SK-N-SH treated with all-trans-retinoic acid at 6 μM for 48 hours (cell line): ENCODE measurements at regions not wholly inside any gene's neighbourhood (a gene's known extent, or its start where the extent isn't known, plus 50 kb on each side); places are given as distances from the start of the nearest gene placed in this dataset.
"Not testable (repeated sequence)": the region's sequence is repeated elsewhere in the genome, so short reads cannot be mapped to it uniquely, and the experiment has no call there.

Experiments used
- ATAC-seq: fragments of 200-7000 bp; cut with Tn5 transposase; 3 replicates; pipeline ENCODE4 v1.9.1; 2020; ENCODE audit warnings: mild to moderate bottlenecking, moderate library complexity
- ARNTL ChIP-seq: fragments of 450-650 bp; formaldehyde crosslinking; IDR thresholded peaks from 2 replicates; pipeline ENCODE4 v1.5.0; 2020; ENCODE audit warnings: low read depth, mild to moderate bottlenecking, moderate library complexity, borderline replicate concordance
- BACH2 ChIP-seq: fragments of 250-450 bp; sonication (Bioruptor Pico); IDR thresholded peaks from 2 replicates; pipeline ENCODE4 v1.9.0; 2021; ENCODE audit warnings: mild to moderate bottlenecking, borderline replicate concordance
- CREB5 ChIP-seq: fragments of 250-450 bp; sonication (Bioruptor Pico); IDR thresholded peaks from 2 replicates; pipeline ENCODE4 v1.5.1; 2020; ENCODE audit warnings: low read depth, mild to moderate bottlenecking, moderate library complexity
- CSDC2 ChIP-seq: fragments of 250-450 bp; sonication (Bioruptor Pico); IDR thresholded peaks from 2 replicates; pipeline ENCODE4 v1.5.0; 2020; ENCODE audit warnings: mild to moderate bottlenecking, moderate library complexity
- GLIS3 ChIP-seq: fragments of 250-450 bp; sonication (Bioruptor Pico); IDR thresholded peaks from 2 replicates; pipeline ENCODE4 v1.5.0; 2020; ENCODE audit warnings: mild to moderate bottlenecking, moderate library complexity
- ISL1 ChIP-seq: fragments of 250-450 bp; sonication (Bioruptor Pico); IDR thresholded peaks from 2 replicates; pipeline ENCODE4 v2.1.2; 2022; ENCODE audit warnings: mild to moderate bottlenecking, moderate library complexity
- OSR1 ChIP-seq: fragments of 250-450 bp; sonication (Bioruptor Pico); IDR thresholded peaks from 2 replicates; pipeline ENCODE4 v1.8.0; 2022; ENCODE audit warnings: moderate library complexity, mild to moderate bottlenecking, inconsistent platforms
- PATZ1 ChIP-seq: fragments of 250-450 bp; sonication (Bioruptor Pico); IDR thresholded peaks from 2 replicates; pipeline ENCODE4 v1.8.0; 2020; ENCODE audit warnings: mild to moderate bottlenecking, moderate library complexity, borderline replicate concordance
- POU6F1 ChIP-seq: fragments of 250-450 bp; sonication (Bioruptor Pico); IDR thresholded peaks from 2 replicates; pipeline ENCODE4 v1.8.0; 2021; ENCODE audit warnings: low read depth, mild to moderate bottlenecking, moderate library complexity, borderline replicate concordance
- PPARA ChIP-seq: fragments of 250-450 bp; sonication (Bioruptor Pico); IDR thresholded peaks from 2 replicates; pipeline ENCODE4 v1.5.0; 2020; ENCODE audit warnings: mild to moderate bottlenecking, borderline replicate concordance
- RARB ChIP-seq: fragments of 250-450 bp; sonication (Bioruptor Pico); IDR thresholded peaks from 2 replicates; pipeline ENCODE4 v1.8.0; 2021; ENCODE audit warnings: mild to moderate bottlenecking, moderate library complexity
- SNAI2 ChIP-seq: fragments of 250-450 bp; sonication (Bioruptor Pico); IDR thresholded peaks from 2 replicates; pipeline ENCODE4 v1.5.0; 2020; ENCODE audit warnings: mild to moderate bottlenecking, moderate library complexity
- TCF4 ChIP-seq: fragments of 250-450 bp; sonication (Bioruptor Pico); IDR thresholded peaks from 2 replicates; pipeline ENCODE4 v1.8.0; 2021; ENCODE audit warnings: mild to moderate bottlenecking, moderate library complexity, borderline replicate concordance
- TOX ChIP-seq: fragments of 250-450 bp; sonication (Bioruptor Pico); IDR thresholded peaks from 2 replicates; pipeline ENCODE4 v1.8.0; 2021; ENCODE audit warnings: mild to moderate bottlenecking, moderate library complexity, borderline replicate concordance
- TSHZ2 ChIP-seq: fragments of 250-450 bp; sonication (Bioruptor Pico); IDR thresholded peaks from 2 replicates; pipeline ENCODE4 v1.5.0; 2020; ENCODE audit warnings: mild to moderate bottlenecking, moderate library complexity
- ZC3H10 ChIP-seq: fragments of 250-450 bp; sonication (Bioruptor Pico); IDR thresholded peaks from 2 replicates; pipeline ENCODE4 v1.5.1; 2021; ENCODE audit warnings: mild to moderate bottlenecking, moderate library complexity
- ZFP3 ChIP-seq: fragments of 250-450 bp; sonication (Bioruptor Pico); IDR thresholded peaks from 2 replicates; pipeline ENCODE4 v1.5.0; 2020; ENCODE audit warnings: mild to moderate bottlenecking, moderate library complexity
- ZFP30 ChIP-seq: fragments of 450-650 bp; formaldehyde crosslinking; IDR thresholded peaks from 2 replicates; pipeline ENCODE4 v1.5.0; 2022; ENCODE audit warnings: mild to moderate bottlenecking, moderate library complexity
- ZNF565 ChIP-seq: fragments of 450-650 bp; formaldehyde crosslinking; conservative IDR thresholded peaks from 2 replicates; pipeline ENCODE4 v1.5.0; 2020; ENCODE audit warnings: low read depth, mild to moderate bottlenecking, moderate library complexity
- ZNF70 ChIP-seq: fragments of 450-650 bp; formaldehyde crosslinking; IDR thresholded peaks from 2 replicates; pipeline ENCODE4 v1.5.0; 2020; ENCODE audit warnings: mild to moderate bottlenecking, moderate library complexity
- ZNF8 ChIP-seq: fragments of 450-650 bp; formaldehyde crosslinking; IDR thresholded peaks from 2 replicates; pipeline ENCODE4 v1.5.0; 2020; ENCODE audit warnings: mild to moderate bottlenecking, moderate library complexity

- no peak for TF ChIP-seq POU6F1
- TF ChIP-seq ZNF565 (CRISPR knock-in tag): no peak
- no peak for TF ChIP-seq ZFP3
- TF ChIP-seq CREB5 (CRISPR knock-in tag): no peak
- no peak for TF ChIP-seq ARNTL (CRISPR knock-in tag)
- TF ChIP-seq TCF4 (CRISPR knock-in tag): no peak
- TF ChIP-seq ISL1 (CRISPR knock-in tag): no peak
- no peak for TF ChIP-seq SNAI2 (CRISPR knock-in tag)
These were observed 329.1 kb upstream of the ZNF608 start (continued) for GRCh38 chr5:125075567-125075966.

- not testable (repeated sequence) for ATAC-seq
These were observed 332.6 kb upstream of the ZNF608 start for GRCh38 chr5:125079028-125079427.

GRCh38 chr5:125081101-125081500, 334.7 kb upstream of the ZNF608 start:
- TF ChIP-seq OSR1 (CRISPR knock-in tag) (no peak), CSDC2 (no peak), ZFP30 (CRISPR knock-in tag) (no peak), BACH2 (no peak), ISL1 (CRISPR knock-in tag) (no peak), PPARA (no peak), ZNF70 (CRISPR knock-in tag) (no peak), ZNF8 (CRISPR knock-in tag) (no peak), ARNTL (CRISPR knock-in tag) (no peak), RARB (CRISPR knock-in tag) (no peak), GLIS3 (no peak), ZNF565 (CRISPR knock-in tag) (no peak), TOX (CRISPR knock-in tag) (no peak), CREB5 (CRISPR knock-in tag) (no peak), ZC3H10 (CRISPR knock-in tag) (no peak), ZFP3 (no peak), POU6F1 (no peak), SNAI2 (CRISPR knock-in tag) (no peak), TSHZ2 (CRISPR knock-in tag) (no peak), PATZ1 (CRISPR knock-in tag) (no peak)
- no peak for ATAC-seq
